Thymus (tissue), 11 donors: ENCODE measurements at regions not wholly inside any gene's neighbourhood (a gene's known extent, or its start where the extent isn't known, plus 50 kb on each side); places are given as distances from the start of the nearest gene placed in this dataset.

Experiments
- DNase-seq, 9 donors: peaks; one replicate each; pipeline ENCODE4 v3.0.0-alpha.2; 2013; ENCODE audit warnings: low spot score in 9 of 9, low read depth in 6 of 9, missing footprints in 1 of 9
- H3K27ac ChIP-seq, 2 donors: one replicate each; pipeline ENCODE4 v1.5.1; 2013; ENCODE audit warnings: control low read depth in 1 of 2, low read depth in 1 of 2, low read length in 1 of 2, mild to moderate bottlenecking in 1 of 2, moderate library complexity in 1 of 2
- H3K27me3 ChIP-seq, 2 donors: one replicate each; pipeline ENCODE4 v1.5.1; 2013; ENCODE audit warnings: low read length in 1 of 2; ENCODE audit not compliant: control insufficient read depth in 2 of 2, insufficient read depth in 1 of 2
- H3K36me3 ChIP-seq, 2 donors: one replicate each; pipeline ENCODE4 v1.5.1; 2013; ENCODE audit warnings: low read length in 1 of 2, mild to moderate bottlenecking in 1 of 2, moderate library complexity in 1 of 2; ENCODE audit not compliant: control insufficient read depth in 2 of 2, insufficient read depth in 2 of 2
- H3K4me1 ChIP-seq, 2 donors: one replicate each; pipeline ENCODE4 v1.5.1; 2013; ENCODE audit warnings: low read length in 2 of 2; ENCODE audit not compliant: control insufficient read depth in 2 of 2, insufficient read depth in 2 of 2
- H3K4me3 ChIP-seq, 2 donors: one replicate each; pipeline ENCODE4 v1.5.1; 2013; ENCODE audit warnings: low read length in 2 of 2, control low read depth in 1 of 2, mild to moderate bottlenecking in 1 of 2
- H3K9me3 ChIP-seq, 2 donors: one replicate each; pipeline ENCODE4 v1.5.1; 2013; ENCODE audit warnings: low read length in 1 of 2, mild to moderate bottlenecking in 1 of 2; ENCODE audit not compliant: control insufficient read depth in 2 of 2, insufficient read depth in 1 of 2
- WGBS: extraction: QIAGEN DNeasy Blood & Tissue Kit; methylation state at CpG from one replicate; pipeline ENCODE4 v1.1.7; 2013; 5-methylcytosine and 5-hydroxymethylcytosine counted together
- donor health status: healthy.

GRCh38 chr9:16133556-16134227 lies 580.8 kb downstream of the CCDC171 start:
- Histone ChIP-seq H3K4me1 (peaks cover 0 to 3% of the 10 kb centered on the region in 2 donors), H3K27me3 (no peaks in the 10 kb centered on the region), H3K27ac (no peak overlapping the region), H3K4me3 (no peak overlapping the region), H3K9me3 (peaks cover 0 to 5% of the 10 kb centered on the region in 2 donors), H3K36me3 (no peaks in the 10 kb centered on the region)
- 33% methylated on average over 19 of the region's 19 CpGs for WGBS
- DNase-seq, result peak; percentile 24 to 80 (median 57)

DNA sequence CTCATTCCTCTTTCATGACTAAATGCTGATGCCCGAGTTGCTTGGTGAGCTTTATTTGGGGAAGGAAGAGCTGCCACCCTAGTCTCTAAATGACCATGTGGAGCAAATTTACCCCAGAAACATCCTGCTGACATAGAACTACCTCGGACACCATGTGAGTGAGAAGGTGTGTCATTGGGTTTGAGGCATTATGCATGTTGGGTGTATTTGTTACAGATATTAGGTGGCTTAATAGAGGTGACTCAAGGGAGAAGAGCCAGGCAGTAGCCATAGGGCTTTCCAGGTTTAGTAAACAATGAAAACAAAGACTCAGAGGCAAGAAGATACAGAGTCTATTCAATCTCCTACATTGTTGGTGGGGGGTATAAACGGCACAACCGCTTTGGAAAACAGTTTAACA lies 581.5 kb downstream of the CCDC171 start:
- peaks cover 0 to 7% of the 10 kb centered on the region in 2 donors for H3K4me1 ChIP-seq
- H3K27me3 ChIP-seq, result no peaks in the 10 kb centered on the region
- DNase-seq, result no peak
- no peak overlapping the region for H3K4me3 ChIP-seq
- H3K27ac ChIP-seq, result no peak overlapping the region
- 91% methylated on average over 4 of the region's 4 CpGs for WGBS
- H3K9me3 ChIP-seq, result peaks cover 0 to 5% of the 10 kb centered on the region in 2 donors
- H3K36me3 ChIP-seq, result no peaks in the 10 kb centered on the region

DNA sequence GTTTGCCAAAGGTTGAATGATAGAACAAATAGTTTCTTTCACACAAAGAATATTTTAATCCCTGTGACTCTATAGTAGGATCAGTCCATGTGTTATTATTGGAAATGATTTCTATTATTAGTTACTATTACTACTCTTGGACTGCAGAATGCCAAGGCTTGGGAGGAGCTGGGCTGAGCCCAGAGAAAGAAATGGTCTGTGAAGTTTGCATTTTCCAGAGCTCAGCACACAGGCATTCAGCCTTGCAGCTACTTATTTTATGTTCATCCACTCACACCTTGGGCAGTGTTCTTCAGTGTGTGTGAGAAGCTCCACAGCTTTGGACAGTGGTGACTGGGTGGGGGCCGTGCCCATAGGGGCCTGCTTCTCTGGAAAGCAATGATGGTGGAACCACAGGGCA lies 583.1 kb downstream of the CCDC171 start:
- Histone ChIP-seq H3K36me3 (no peaks in the 10 kb centered on the region), H3K4me1 (peaks cover 0 to 15% of the 10 kb centered on the region in 2 donors), H3K27ac (no peak overlapping the region), H3K27me3 (no peaks in the 10 kb centered on the region), H3K9me3 (peaks cover 0 to 5% of the 10 kb centered on the region in 2 donors), H3K4me3 (no peak overlapping the region)
- WGBS, result 95% methylated on average over 1 of the region's 1 CpG
- no peak for DNase-seq

DNA sequence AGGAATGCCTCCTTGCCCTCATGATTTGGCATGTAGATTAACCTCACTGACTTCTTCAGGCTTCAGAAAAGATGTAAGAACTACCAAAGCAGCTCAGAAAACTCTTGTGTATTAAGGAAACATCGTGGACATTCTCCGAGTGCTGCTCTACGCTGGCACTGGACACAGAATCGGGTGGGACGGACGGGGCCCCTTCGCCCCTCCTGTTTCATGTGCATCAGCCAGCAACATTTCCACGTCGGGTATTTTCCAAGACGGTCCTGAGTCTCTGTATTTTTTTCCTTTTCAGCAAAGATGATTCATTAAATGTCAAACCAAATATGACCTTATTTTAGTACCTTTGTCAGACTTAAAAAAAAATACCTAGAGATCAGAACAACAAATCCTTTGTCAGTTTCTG lies 583.6 kb downstream of the CCDC171 start:
- no peak for DNase-seq
- WGBS, result 95% methylated on average over 10 of the region's 10 CpGs

GRCh38 chr9:16136961-16137360 lies 584.1 kb downstream of the CCDC171 start:
- Histone ChIP-seq H3K36me3 (no peaks in the 10 kb centered on the region), H3K27ac (no peak overlapping the region), H3K9me3 (peaks cover 0 to 5% of the 10 kb centered on the region in 2 donors), H3K4me3 (no peak overlapping the region), H3K4me1 (peaks cover 0 to 15% of the 10 kb centered on the region in 2 donors), H3K27me3 (no peaks in the 10 kb centered on the region)
- 88% methylated on average over 4 of the region's 4 CpGs for WGBS
- DNase-seq, result no peak

More for the DNA sequence above, 583.6 kb downstream of the CCDC171 start:
- H3K27me3 ChIP-seq, result no peaks in the 10 kb centered on the region
- H3K36me3 ChIP-seq, result no peaks in the 10 kb centered on the region
- no peak overlapping the region for H3K4me3 ChIP-seq
- no peak overlapping the region for H3K27ac ChIP-seq
- peaks cover 0 to 5% of the 10 kb centered on the region in 2 donors for H3K9me3 ChIP-seq
- H3K4me1 ChIP-seq, result peaks cover 0 to 15% of the 10 kb centered on the region in 2 donors

GRCh38 chr9:16138561-16139491 lies 586.0 kb downstream of the CCDC171 start:
- H3K4me3 ChIP-seq, result no peak overlapping the region
- no peaks in the 10 kb centered on the region for H3K36me3 ChIP-seq
- H3K27ac ChIP-seq, result no peak overlapping the region
- no peaks in the 10 kb centered on the region for H3K27me3 ChIP-seq
- peaks cover 0 to 15% of the 10 kb centered on the region in 2 donors for H3K4me1 ChIP-seq
- H3K9me3 ChIP-seq, result no peaks in the 10 kb centered on the region
- WGBS, result 92% methylated on average over 16 of the region's 16 CpGs
- no peak for DNase-seq

GRCh38 chr9:16139774-16140173 lies 586.9 kb downstream of the CCDC171 start:
- Histone ChIP-seq H3K27me3 (no peaks in the 10 kb centered on the region), H3K4me3 (no peak overlapping the region), H3K27ac (no peak overlapping the region), H3K4me1 (peaks cover 0 to 19% of the 10 kb centered on the region in 2 donors), H3K9me3 (no peaks in the 10 kb centered on the region), H3K36me3 (no peaks in the 10 kb centered on the region)
- WGBS, result 96% methylated on average over 5 of the region's 5 CpGs
- no peak for DNase-seq

DNA sequence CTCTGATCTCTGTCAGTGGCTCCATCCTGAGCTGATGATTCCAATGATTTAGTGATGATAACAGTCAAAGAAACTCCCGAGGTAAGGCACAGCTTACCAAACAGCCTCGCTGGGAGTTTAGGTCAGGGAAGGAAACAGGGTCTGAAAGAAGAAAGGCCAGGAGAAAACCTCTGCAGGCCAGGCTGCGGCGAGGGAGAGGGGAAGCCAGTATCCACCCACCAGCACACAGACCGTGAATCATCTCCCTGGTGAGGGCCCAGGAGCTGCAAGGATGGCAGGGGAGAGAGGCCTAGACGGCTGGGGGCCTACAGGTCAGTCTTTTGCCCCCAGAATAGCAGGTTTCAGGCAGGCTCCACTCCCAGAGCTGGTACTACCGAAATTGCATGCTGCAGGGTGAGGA lies 590.5 kb downstream of the CCDC171 start:
- no peak for DNase-seq
- 94% methylated on average over 7 of the region's 7 CpGs for WGBS
- H3K27ac ChIP-seq, result no peak overlapping the region
- peaks cover 0 to 15% of the 10 kb centered on the region in 2 donors for H3K4me1 ChIP-seq
- H3K4me3 ChIP-seq, result no peak overlapping the region
- no peaks in the 10 kb centered on the region for H3K9me3 ChIP-seq
- H3K27me3 ChIP-seq, result no peaks in the 10 kb centered on the region
- H3K36me3 ChIP-seq, result no peaks in the 10 kb centered on the region
